ENCODE measurements at regions not wholly inside any gene's neighbourhood (a gene's known extent, or its start where the extent isn't known, plus 50 kb on each side); places are given as distances from the start of the nearest gene placed in this dataset.

DNA sequence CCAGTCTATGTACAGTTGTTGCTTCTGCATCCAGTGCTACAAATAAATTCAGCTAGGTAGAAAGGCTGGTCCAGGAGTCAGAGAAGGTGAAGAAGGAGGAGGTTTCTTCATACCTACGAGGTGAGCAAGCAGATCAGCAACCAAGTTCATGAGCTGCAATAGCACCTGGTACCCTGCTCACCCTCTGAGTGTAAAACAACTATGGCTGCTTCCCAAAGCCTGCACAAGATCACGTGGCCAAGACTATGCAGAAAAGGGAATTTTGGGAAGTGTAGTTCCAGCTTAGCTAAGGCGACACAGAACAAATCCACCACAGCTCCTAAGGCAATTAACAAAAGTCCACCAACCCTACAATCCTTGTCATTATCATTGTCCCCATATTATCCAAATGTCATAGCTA, 95.9 kb upstream of the AUTS2 start:
- TF ChIP-seq ZNF23 (tag by site-specific recombination; IDR thresholded peaks at IDR 0.05; ENCODE audit: borderline replicate concordance) = no peak
- TF ChIP-seq, protein P1, sequence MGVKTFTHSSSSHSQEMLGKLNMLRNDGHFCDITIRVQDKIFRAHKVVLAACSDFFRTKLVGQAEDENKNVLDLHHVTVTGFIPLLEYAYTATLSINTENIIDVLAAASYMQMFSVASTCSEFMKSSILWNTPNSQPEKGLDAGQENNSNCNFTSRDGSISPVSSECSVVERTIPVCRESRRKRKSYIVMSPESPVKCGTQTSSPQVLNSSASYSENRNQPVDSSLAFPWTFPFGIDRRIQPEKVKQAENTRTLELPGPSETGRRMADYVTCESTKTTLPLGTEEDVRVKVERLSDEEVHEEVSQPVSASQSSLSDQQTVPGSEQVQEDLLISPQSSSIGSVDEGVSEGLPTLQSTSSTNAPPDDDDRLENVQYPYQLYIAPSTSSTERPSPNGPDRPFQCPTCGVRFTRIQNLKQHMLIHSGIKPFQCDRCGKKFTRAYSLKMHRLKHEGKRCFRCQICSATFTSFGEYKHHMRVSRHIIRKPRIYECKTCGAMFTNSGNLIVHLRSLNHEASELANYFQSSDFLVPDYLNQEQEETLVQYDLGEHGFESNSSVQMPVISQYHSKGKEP (tag by site-specific recombination; IDR thresholded peaks at IDR 0.05) = no peak
- no peak for TF ChIP-seq BCL11A (tag by site-specific recombination; IDR thresholded peaks at IDR 0.05; ENCODE audit: low read depth)
- TF ChIP-seq ZEB2 (tag by site-specific recombination; IDR thresholded peaks at IDR 0.05) = no peak
- TF ChIP-seq ZNF184 (tag by site-specific recombination; IDR thresholded peaks at IDR 0.05) = no peak
- no peak for TF ChIP-seq MYNN (tag by site-specific recombination; IDR thresholded peaks at IDR 0.05; ENCODE audit: borderline replicate concordance)
- TF ChIP-seq, protein P2, sequence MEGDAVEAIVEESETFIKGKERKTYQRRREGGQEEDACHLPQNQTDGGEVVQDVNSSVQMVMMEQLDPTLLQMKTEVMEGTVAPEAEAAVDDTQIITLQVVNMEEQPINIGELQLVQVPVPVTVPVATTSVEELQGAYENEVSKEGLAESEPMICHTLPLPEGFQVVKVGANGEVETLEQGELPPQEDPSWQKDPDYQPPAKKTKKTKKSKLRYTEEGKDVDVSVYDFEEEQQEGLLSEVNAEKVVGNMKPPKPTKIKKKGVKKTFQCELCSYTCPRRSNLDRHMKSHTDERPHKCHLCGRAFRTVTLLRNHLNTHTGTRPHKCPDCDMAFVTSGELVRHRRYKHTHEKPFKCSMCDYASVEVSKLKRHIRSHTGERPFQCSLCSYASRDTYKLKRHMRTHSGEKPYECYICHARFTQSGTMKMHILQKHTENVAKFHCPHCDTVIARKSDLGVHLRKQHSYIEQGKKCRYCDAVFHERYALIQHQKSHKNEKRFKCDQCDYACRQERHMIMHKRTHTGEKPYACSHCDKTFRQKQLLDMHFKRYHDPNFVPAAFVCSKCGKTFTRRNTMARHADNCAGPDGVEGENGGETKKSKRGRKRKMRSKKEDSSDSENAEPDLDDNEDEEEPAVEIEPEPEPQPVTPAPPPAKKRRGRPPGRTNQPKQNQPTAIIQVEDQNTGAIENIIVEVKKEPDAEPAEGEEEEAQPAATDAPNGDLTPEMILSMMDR (tag by site-specific recombination; IDR thresholded peaks at IDR 0.05) = no peak
- no peak for TF ChIP-seq TCF7L2 (IDR thresholded peaks at IDR 0.05; ENCODE audit: borderline replicate concordance, low read depth, low read length)
- 0 out of 2 replicates have a peak, but pooled peaks have one; percentile 18 for TF ChIP-seq ZBTB17 (tag by site-specific recombination; IDR thresholded peaks at IDR 0.05)
- no peak for TF ChIP-seq SETDB1 (IDR thresholded peaks at IDR 0.05; ENCODE audit: insufficient read length, low read length)
- TF ChIP-seq ZNF138 (tag by site-specific recombination; IDR thresholded peaks at IDR 0.05; ENCODE audit: borderline replicate concordance) = no peak
- no peak for TF ChIP-seq ZNF768 (tag by site-specific recombination; IDR thresholded peaks at IDR 0.05)

Measured in HEK293 (cell line).